PFSK-1 (cell line): ENCODE measurements at regions not wholly inside any gene's neighbourhood (a gene's known extent, or its start where the extent isn't known, plus 50 kb on each side); places are given as distances from the start of the nearest gene placed in this dataset.

Experiments
- POLR2AphosphoS5 ChIP-seq: IDR thresholded peaks from 2 replicates; pipeline ENCODE4 v1.6.1; 2012; ENCODE audit warnings: low read depth, mild to moderate bottlenecking, control low read depth, low read length, moderate library complexity
- SIN3A ChIP-seq: IDR thresholded peaks from 2 replicates; pipeline ENCODE4 v1.6.1; 2012; ENCODE audit warnings: mild to moderate bottlenecking, low read length, moderate library complexity, borderline replicate concordance; ENCODE audit not compliant: insufficient read depth

DNA sequence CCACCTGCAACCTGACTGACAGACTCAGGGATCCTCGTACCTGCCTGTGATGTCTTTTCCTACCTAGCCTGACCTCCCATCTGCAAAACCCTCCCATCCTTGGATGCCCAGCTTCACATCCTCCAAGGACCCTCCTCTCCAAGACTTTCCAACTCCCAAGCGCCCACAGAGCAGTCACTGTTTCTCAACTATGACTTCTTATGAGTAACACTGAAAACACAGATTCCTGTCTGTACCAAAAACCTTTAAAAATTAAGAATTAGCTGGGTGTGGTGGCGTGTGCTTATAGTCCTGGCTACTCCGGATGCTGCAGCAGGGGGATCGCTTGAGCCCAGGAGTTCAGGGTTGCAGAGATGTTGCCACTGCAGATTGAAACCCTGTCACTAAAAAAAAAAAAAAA lies 181.9 kb downstream of the PSMG1 start:
- TF ChIP-seq POLR2AphosphoS5 (no peak), SIN3A (no peak)
